HG03095 (cell line): ENCODE measurements at regions not wholly inside any gene's neighbourhood (a gene's known extent, or its start where the extent isn't known, plus 50 kb on each side); places are given as distances from the start of the nearest gene placed in this dataset.
"Not testable (repeated sequence)": the region's sequence is repeated elsewhere in the genome, so short reads cannot be mapped to it uniquely, and the experiment has no call there.

Source experiments
- ATAC-seq: cut with Tn5 transposase; IDR thresholded peaks from one replicate; pipeline ENCODE4 v1.9.1; 2021; ENCODE audit warnings: moderate library complexity; ENCODE audit not compliant: unreplicated experiment

GRCh38 chr9:31839273-31839672 is 545.2 kb upstream of the ACO1 start:
- ATAC-seq = no peak

GRCh38 chr9:31840702-31841101 is 543.7 kb upstream of the ACO1 start:
- ATAC-seq = no peak

GRCh38 chr9:31847963-31848362 is 536.5 kb upstream of the ACO1 start:
- ATAC-seq = no peak

GRCh38 chr9:31848505-31849285 is 535.7 kb upstream of the ACO1 start:
- no peak for ATAC-seq

- no peak for ATAC-seq
Measured at GRCh38 chr9:31854187-31854586, 530.3 kb upstream of the ACO1 start.

- no peak for ATAC-seq
Measured at GRCh38 chr9:31868830-31869229, 515.6 kb upstream of the ACO1 start.

- no peak for ATAC-seq
Measured at GRCh38 chr9:31870276-31870675, 514.2 kb upstream of the ACO1 start.

- ATAC-seq = no peak
Measured at GRCh38 chr9:31873722-31874121, 510.7 kb upstream of the ACO1 start.

GRCh38 chr9:31894008-31894407 is 490.4 kb upstream of the ACO1 start:
- no peak for ATAC-seq

GRCh38 chr9:31908158-31908890 is 476.1 kb upstream of the ACO1 start:
- peak; percentile 75 for ATAC-seq

GRCh38 chr9:31908891-31909480 is 475.5 kb upstream of the ACO1 start:
- no peak for ATAC-seq

GRCh38 chr9:31912636-31913035 is 471.8 kb upstream of the ACO1 start:
- no peak for ATAC-seq

- no peak for ATAC-seq
Measured at GRCh38 chr9:31916591-31917241, 467.7 kb upstream of the ACO1 start.

GRCh38 chr9:31937737-31938136 is 446.7 kb upstream of the ACO1 start:
- not testable (repeated sequence) for ATAC-seq

GRCh38 chr9:31950756-31951155 is 433.7 kb upstream of the ACO1 start:
- ATAC-seq = no peak

- no peak for ATAC-seq
Measured at GRCh38 chr9:31958572-31958971, 425.9 kb upstream of the ACO1 start.

GRCh38 chr9:31969552-31969951 is 414.9 kb upstream of the ACO1 start:
- no peak for ATAC-seq

- no peak for ATAC-seq
Measured at GRCh38 chr9:31983895-31984294, 400.5 kb upstream of the ACO1 start.

GRCh38 chr9:31996331-31996730 is 388.1 kb upstream of the ACO1 start:
- no peak for ATAC-seq

- no peak for ATAC-seq
Measured at GRCh38 chr9:32004431-32005076, 379.9 kb upstream of the ACO1 start.

GRCh38 chr9:32010322-32010721 is 374.1 kb upstream of the ACO1 start:
- no peak for ATAC-seq
